ENCODE measurements at regions not wholly inside any gene's neighbourhood (a gene's known extent, or its start where the extent isn't known, plus 50 kb on each side); places are given as distances from the start of the nearest gene placed in this dataset.
"Not testable (repeated sequence)": the region's sequence is repeated elsewhere in the genome, so short reads cannot be mapped to it uniquely, and the experiment has no call there.

DNA sequence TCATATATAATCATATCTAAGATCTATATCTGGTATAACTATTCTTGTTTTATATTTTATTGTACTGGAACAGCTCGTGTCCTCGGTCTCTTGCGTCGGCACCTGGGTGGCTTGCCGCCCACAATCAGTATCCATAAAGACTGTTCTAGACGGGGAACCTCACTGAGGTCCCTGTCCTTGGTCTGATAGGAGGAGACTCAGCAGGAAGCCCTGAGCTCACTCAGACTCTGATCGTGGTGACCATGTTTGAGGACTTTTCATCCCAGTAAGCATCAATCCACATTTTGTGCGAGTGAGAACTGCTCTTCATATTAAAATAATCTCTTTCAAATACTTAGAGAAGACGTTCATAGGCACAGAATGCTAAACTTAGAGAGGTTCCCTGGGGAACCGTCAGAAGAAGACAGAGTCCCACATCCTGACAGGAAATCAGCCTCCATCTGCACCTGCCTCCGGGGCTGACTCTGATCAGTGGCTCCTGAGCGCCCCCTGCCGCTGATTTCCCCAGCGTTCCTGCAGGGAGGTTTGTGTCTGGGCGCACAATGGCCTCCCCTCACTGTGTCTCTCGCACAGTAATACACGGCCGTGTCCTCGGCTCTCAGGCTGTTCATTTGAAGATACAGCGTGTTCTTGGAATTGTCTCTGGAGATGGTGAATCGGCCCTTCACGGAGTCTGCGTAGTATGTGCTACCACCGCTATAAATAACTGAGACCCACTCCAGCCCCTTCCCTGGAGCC is 1065.9 kb downstream of the TMEM121 start:
- peak; percentile 19 to 64 for DNase-seq (ENCODE audit: low read depth in 2 of 2)

DNA sequence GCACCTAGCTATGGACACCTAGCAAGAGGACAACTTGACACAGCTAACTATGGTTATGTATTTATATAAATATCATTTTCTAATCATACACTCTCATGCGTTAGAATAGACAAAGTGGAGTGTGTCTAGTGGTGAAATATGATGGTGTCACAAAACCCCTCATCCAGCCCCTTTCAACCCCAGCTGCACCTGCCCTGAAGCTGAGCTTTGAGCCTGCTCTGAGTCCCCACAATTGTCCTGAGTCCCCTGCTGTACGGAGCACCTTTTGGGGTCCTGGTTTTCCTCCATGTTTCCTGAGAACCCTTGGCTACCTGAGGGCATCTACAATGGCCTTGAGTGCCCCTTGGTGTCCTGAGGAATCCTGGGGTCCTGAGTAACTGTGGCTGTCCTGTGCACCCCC is 1072.8 kb downstream of the TMEM121 start:
- DNase-seq (ENCODE audit: low read depth in 2 of 2): no peak

DNA sequence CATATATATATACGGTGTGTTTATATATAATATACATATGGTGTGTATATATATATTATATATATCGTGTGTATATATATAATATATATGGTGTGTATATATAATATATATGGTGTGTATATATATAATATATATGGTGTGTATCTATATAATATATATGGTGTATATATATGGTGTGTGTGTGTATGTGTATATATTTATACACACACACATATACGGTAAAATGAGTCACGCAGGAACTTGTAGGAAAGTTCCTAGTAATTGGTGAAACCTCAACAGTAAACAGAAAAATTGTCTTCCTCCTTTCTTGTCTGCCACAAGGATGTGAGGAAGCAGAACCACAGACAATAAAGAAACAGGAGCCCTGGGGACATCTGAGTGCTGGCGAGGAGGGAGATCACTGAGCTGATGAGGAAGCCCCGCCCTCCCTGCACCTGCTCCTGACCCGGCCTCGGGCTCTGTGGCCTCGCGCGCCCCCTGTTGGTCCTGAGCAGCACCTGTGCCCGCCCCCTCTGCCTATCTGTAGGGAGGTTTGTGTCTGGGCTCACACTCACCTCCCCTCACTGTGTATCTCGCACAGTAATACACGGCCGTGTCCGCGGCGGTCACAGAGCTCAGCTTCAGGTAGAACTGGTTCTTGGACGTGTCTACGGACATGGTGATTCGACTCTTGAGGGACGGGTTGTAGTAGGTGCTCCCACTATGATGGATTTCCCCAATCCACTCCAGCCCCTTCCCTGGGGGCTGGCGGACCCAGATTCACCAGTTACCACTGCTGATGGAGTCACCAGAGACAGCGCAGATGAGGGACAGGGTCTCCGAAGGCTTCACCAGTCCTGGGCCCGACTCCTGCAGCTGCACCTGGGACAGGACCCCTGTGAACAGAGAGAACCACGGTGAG is 1079.4 kb downstream of the TMEM121 start:
- DNase-seq (ENCODE audit: low read depth in 2 of 2): peak; percentile 74 to 76

DNA sequence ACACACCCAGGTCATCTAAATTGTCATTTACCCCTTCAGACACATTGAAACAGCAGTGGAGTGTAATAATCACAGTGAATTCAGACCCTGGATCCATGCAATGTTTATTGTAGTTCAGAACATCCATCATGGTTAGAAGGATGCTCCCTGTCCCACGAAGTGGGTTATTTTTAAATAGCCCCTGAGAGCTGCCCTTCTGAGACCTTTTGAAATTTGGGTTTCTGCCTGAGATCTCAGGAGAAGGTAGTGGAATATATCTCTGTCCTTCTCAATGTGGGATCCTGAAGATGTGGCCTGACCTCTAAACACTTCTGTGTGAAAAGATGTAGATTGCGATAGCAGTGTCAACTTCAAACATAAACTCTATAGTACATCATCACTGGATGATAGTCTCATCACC is 1080.6 kb downstream of the TMEM121 start:
- DNase-seq (ENCODE audit: low read depth in 2 of 2): no peak

DNA sequence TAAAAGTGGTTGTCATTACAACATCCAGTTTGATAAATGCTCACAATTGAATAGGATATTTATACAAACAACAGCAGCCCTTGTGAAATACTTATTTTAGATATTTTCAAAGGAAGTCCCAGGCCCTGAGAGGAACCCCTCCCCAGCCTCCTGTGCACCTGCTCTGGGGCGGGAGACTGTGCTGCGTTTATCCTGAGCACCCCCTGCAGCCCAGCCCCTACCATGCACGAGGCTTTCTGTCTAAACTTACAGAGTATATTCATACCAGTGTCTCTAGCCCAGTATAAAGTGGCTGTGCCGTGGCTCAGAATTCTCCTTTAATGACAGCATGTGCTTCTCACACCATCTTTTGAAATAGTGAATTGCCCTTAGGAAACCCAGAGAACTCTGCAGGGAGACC is 1084.3 kb downstream of the TMEM121 start:
- no peak for DNase-seq (ENCODE audit: low read depth in 2 of 2)

DNA sequence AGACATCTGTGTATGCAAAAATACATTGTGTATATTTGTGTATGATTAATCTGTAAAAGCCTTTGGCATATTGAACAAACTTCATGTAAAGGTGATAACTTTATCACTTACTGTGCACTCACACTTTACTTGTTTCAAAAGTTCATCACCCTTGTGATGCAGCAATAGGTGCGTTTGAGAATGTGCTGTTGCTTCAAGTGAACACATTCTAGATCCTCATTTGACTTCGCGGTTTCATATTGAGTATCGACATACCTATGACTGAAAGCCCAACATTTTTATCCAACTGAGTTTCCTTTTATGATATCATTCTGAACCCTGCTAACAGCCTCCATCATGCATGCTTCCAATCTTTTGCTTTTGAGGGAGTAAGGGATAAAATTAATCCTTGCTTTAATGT is 1086.9 kb downstream of the TMEM121 start:
- no peak for DNase-seq (ENCODE audit: low read depth in 2 of 2)

DNA sequence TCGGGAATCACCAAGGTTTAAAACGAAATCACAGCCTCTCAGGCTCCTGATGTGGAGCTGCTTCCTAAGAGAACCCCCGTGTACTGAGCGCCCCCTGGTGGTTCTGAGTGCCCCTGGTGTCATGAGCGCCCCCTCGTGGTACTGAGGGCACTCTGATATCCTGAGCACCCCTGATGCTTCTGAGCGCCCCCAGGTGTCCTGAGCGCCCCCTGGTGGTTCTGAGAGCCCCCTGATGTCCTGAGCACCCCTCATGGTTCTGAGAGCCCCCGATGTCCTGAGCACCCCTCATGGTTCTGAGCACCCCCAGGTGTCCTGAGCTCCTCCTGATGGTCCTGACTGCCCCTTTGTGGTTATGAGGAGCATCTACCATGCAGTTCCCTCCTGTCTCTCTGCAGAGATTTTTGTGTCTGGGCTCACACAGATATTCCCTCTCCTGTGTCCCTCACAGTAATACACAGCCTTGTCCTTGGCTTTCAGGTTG is 1092.1 kb downstream of the TMEM121 start:
- DNase-seq (ENCODE audit: low read depth in 2 of 2): peak; percentile 78 to 84

DNA sequence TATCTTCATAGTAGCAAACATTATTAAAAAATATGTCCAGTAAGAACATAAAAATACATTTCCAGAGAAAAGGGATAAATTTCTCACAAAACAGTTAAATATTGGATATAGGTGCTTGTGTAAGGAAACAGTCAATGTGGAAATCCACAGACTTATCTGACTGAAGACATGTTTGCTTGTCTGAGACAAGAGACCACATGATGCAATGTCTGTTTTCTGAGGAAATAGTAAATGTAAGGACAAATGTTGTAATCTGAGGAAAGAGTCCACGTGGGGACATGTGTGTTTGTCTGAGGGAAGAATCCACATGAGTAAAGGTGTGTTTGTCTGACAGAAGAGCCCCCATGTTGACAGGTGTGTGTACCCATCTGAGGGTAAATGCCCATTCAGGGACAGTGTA is 1093.2 kb downstream of the TMEM121 start:
- DNase-seq (ENCODE audit: low read depth in 2 of 2): no peak

DNA sequence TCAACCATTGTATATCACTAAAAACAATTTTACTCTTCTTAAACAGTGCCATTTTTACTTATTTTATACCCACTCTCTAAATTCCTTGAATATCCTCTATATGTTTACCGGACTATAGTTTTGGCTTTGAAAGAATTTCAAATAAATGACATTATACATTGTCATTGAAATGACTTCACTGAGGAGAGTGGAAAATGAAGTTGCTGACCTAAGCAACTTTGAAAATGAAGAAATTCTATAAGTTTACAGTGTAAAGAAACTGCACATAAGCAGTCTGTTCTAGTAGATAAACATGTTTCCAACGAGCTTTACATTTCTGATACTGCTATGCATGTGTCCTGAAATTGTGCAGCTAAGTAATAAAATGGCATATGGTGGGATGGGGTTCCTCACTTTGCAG is 1094.0 kb downstream of the TMEM121 start:
- DNase-seq (ENCODE audit: low read depth in 2 of 2): no peak

DNA sequence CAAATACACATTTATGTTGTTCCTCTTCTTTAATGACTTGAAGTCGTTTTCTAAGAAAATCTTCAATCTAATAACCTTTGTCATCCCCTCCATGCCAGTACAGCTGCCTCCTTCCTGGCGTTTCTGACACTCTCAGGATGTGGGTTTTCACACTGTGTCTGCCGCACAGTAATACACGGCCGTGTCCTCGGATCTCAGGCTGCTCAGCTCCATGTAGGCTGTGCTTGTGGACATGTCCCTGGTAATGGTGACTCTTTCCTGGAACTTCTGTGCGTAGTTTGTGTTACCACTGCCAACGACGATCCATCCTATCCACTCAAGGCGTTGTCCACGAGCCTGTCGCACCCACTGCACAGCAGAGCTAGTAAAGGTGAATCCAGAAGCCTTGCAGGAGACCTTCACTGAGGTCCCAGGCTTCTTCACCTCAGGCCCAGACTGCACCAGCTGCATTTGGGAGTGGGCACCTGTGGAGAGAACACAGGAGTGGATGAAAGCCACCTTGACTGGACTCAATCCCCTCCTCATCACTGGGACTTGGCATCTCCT is 1095.9 kb downstream of the TMEM121 start:
- DNase-seq (ENCODE audit: low read depth in 2 of 2): no peak

DNA sequence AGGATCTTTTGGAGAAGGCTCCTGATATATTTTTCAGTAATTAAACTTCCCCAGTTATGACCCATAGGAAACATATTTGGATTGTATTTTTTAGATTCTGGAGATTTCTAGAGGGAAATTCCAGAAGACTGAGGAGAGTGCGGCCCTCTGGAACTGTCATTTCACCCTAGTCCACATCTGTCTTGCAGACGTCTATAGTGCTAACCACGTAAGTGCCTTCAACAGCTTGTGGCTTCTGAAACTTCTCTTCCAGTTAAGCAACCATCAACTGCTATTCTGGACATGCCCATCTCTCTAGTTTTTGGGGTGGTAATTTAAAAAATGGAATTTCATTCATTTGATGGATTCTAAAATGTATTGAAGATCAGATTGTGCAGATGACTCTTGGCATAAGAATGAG is 1098.8 kb downstream of the TMEM121 start:
- DNase-seq (ENCODE audit: low read depth in 2 of 2): no peak

DNA sequence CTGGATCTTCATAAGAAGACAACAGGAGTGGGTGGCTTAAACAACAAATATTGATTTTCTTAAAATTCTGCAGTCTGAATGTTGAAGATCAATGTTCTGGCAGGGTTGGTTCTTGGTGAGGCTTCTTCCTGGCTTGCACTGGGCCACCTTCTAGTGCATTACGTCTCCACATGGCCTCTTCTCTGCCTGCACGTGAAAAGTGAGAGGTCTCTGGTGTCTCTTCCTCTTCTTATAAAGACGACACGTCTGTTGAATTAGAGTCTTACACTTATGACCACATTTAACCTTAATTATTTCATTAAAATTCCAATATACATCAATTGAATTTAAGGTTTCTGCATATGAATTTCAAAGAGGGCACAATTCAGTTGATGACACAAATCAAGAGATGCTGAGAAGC is 1100.1 kb downstream of the TMEM121 start:
- DNase-seq (ENCODE audit: low read depth in 2 of 2): not testable (repeated sequence)

DNA sequence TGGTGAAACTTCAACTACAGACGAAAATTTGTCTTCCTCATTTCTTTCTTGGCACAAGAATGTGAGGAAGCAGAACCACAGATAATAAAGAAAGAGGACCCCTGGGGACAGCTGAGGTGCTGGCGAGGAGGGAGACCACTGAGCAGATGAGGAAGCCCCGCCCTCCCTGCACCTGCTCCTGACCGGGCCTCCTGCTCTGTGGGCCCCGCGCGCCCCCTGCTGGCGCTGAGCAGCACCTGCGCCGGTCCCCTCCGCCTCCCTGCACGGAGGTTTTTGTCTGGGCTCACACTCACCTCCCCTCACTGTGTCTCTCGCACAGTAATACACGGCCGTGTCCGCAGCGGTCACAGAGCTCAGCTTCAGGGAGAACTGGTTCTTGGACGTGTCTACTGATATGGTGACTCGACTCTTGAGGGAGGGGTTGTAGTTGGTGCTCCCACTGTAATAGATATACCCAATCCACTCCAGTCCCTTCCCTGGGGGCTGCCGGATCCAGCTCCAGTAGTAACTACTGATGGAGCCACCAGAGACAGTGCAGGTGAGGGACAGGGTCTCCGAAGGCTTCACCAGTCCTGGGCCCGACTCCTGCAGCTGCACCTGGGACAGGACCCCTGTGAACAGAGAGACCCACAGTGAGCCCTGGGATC is 1100.7 kb downstream of the TMEM121 start:
- DNase-seq (ENCODE audit: low read depth in 2 of 2): peak; percentile 55 to 73

DNA sequence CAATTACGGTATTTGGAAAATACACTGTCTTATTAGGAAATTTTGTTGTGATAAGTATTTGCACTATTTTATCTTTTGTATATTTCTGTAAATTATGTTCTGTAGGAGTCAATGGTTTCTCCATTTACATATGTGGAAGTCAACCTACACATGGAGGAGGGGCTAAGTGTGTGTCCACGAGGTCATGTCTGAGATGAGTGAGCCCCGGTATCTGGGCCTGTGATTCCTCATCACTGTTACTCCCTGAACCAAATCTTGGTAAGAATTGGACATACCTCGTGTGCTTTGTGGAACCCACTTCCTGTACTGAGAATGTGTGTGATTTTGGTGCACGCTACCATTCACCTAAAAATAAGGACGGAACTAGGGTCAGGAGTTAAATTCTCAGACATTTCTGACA is 1105.5 kb downstream of the TMEM121 start:
- DNase-seq (ENCODE audit: low read depth in 2 of 2): no peak

DNA sequence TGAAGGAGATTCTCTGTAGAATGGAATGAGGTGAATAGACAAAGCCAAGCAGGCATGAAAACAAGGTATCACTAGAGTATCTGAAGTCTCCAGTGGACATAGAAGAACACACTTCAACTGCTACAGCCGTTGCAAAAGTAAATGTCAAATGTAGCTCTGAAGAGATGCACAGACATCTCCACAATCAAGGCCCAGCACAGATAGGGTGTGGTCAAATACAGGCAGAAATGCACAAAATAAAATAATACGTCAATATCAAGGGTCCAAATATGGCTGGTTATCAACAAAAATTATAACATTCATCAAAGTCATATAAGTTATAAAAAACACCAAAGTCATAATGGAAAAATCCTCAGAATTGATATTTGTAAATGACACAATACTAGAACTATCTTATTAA is 1107.3 kb downstream of the TMEM121 start:
- DNase-seq (ENCODE audit: low read depth in 2 of 2): no peak

DNA sequence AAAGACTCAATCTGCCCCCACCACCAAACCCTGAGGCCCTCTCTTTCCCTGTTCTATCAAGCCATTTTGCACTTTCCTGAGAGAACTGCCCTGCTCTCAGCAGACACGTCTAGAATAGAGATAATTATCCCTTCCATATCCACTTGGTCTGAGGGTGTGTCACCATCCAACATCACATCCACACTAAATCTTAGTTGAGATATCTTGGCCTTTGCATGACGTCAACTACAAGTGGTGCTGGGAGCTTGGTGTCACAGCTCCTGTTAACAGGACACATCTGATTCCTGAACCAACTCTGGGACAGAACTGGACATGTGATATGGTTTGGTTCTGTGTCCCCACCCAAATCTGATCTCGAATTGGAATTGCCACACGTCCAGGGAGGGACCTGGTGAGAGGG is 1109.2 kb downstream of the TMEM121 start:
- DNase-seq (ENCODE audit: low read depth in 2 of 2): no peak

DNA sequence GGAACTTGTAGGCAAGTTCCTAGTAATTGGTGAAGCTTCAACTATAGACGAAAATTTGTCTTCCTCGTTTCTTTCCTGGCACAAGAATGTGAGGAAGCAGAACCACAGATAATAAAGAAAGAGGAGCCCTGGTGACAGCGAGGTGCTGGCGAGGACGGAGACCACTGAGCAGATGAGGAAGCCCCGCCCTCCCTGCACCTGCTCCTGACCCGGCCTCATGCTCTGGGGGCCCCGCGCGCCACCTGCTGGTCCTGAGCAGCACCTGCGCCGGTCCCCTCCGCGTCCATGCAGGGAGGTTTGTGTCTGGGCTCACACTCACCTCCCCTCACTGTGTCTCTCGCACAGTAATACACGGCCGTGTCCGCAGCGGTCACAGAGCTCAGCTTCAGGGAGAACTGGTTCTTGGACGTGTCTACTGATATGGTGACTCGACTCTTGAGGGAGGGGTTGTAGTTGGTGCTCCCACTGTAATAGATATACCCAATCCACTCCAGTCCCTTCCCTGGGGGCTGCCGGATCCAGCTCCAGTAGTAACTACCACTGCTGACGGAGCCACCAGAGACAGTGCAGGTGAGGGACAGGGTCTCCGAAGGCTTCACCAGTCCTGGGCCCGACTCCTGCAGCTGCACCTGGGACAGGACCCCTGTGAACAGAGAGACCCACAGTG is 1112.5 kb downstream of the TMEM121 start:
- peak in 1 of 2 donors; percentile 17 for DNase-seq (ENCODE audit: low read depth in 2 of 2)

DNA sequence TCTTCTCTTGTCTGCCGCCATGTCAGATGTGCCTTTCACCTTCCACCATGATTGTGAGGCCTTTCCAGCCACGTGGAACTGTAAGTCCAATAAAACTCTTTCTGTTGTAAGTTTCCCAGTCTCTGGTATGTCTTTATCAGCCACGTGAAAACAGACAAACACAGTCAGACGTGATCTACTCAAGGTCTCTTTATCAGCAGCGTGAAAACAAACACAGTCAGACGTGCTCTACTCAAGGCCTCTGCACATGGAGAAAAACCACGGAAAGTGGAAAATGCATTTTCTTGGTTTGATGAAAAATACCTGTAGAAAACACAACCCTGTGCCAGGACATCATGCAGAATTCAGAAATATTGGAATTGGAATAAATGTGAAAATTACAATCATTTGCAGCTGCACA is 1115.7 kb downstream of the TMEM121 start:
- DNase-seq (ENCODE audit: low read depth in 2 of 2): no peak

DNA sequence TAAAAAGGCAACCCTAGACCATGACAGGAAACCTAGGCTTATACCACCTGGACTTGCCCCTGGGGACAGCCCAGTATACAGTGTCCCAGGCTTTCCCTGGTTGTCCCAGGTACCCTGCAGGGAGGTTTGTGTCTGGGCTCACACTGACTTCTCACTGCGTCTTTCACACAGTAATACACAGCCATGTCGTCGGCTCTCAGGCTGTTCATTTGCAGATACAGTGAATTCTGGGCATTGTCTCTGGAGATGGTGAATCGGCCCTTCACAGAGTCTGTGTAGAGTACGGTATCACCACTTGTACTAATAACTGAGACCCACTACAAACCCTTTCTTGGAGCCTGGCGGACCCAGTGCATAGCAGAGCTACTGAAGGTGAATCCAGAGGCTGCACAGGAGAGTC is 1116.6 kb downstream of the TMEM121 start:
- DNase-seq (ENCODE audit: low read depth in 2 of 2): not testable (repeated sequence)

DNA sequence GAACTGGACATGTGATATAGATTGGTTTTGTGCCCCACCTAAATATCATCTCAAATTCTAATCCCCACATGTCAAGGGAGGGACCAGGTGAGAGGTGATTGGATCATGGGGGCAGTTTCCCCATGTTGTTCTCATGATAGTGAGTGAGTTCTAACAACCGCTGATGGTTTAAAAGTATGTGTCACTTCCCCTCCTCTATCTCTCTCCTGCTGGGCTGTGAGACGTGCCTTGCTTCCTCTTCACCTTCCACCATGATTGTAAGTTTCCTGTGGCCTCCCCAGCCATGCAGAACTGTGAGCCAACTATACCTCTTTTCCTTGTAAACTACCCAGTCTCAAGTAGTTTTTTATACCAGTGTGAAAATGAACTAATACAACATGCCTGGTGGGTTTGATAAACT is 1122.5 kb downstream of the TMEM121 start:
- not testable (repeated sequence) for DNase-seq (ENCODE audit: low read depth in 2 of 2)

DNA sequence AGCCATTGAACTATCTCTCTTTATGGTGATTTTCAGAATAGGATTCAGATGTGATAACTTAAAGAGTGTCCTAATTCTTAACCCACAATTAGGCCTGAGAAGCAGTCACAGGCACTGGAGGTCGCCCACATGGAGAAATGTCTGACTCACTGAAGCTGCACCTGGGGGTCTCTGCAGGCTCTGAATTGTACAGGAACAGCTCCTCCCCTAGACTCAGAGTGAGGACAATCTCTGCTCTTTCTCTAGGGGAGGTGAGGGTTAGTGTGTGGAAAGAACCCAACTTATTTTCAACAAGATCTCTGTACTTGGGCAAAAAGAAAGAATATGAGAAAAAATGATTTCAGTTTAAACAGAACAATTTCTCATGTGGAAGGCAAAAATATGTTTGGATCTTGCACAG is 1124.6 kb downstream of the TMEM121 start:
- DNase-seq (ENCODE audit: low read depth in 2 of 2): no peak

DNA sequence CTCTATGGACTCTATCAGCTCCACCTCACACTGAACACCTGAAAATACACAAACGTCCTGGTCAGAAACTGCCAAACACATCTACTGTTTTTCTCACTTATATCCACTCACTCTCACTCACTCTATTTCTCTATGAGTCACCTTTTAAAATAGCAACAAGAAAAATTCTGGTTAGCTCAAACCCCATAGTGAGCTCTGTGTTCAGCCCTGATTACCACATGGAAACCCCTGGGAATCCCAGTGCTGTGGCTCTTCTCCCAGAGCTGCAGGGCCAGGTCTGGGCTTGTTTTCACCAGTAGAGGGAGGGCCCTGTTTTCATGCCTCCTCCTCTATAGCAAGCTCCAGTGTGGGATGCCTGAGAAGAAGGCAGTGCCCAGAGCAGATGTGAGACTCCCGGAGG is 1126.1 kb downstream of the TMEM121 start:
- no peak for DNase-seq (ENCODE audit: low read depth in 2 of 2)
